ENCODE measurements at regions not wholly inside any gene's neighbourhood (a gene's known extent, or its start where the extent isn't known, plus 50 kb on each side); places are given as distances from the start of the nearest gene placed in this dataset.

DNA sequence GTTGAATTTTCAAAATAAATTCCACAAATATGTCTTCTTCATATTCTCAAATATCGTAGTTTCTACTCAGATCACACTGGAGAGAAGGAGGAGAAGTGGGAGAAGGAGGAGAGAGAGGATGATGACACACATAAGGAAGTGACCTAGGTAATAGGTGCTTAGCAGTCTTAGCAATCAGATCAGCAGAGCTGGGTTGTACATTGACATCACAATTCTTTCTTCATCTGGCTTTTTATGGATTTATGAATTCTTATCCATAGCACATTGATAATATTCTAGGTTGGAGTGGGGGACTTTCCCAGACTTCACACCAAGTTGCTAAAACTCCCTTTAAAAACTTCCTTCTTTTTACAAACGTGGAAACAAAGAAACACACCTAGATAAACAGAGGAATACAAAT lies 86.9 kb downstream of the FGF9 start:
- no peak for DNase-seq

DNA sequence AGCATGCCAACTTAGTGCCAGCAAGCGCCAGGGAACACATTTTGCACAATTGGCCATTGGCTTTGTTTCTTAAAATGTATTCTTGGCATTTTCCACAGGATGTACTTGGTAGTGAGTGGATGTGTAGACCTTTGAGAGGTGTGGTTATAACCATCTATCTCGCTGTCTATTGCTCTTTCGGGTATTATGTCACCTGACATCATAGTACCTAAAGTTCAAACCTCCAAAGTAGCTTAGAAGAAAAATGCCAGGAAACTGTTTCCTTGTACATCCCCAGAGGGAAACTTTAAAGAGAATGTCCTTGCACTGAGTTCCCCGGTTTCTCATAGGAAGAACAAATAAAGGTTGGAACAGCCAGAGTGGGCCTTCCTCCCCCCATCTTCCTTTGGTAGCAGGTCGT lies 87.6 kb downstream of the FGF9 start:
- no peak for DNase-seq

DNA sequence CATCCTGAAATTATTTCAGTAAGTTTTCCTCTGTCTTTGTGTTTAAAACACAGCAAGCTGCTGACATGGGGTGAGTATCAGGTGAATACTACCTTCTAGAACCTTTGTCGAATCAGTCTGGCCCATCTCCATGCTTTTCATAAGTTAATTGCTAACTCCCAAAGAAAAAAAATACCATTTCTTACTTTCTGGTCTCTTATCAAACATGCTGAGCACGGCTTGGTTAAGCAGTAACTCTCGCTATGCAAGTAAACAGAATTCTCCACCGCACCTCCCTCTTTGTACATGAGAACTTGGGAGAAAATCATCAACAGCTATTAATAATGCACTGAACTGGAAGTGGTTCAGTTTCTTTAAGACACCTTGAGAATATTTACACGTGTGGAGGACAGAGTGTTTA lies 88.6 kb downstream of the FGF9 start:
- DNase-seq = no peak

DNA sequence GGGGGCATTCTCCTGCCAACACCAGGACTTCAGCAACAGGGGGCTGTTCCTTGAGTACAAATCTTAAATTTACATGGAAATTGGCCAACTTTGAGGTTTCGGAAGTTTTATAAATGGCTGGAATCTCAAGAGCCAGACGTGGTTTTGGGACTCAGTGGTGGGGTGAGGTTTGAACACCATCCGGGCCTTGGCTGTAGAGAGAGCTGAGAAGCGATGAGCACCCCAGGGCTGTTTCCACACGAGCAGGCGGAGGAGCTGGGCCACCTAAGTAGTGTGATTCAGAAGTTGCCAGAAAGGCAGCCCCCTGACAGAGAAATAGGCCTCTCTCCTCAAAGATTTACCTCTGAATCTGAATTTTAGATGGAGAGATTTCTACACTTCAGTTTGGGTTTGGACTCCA lies 89.0 kb downstream of the FGF9 start:
- DNase-seq = no peak

DNA sequence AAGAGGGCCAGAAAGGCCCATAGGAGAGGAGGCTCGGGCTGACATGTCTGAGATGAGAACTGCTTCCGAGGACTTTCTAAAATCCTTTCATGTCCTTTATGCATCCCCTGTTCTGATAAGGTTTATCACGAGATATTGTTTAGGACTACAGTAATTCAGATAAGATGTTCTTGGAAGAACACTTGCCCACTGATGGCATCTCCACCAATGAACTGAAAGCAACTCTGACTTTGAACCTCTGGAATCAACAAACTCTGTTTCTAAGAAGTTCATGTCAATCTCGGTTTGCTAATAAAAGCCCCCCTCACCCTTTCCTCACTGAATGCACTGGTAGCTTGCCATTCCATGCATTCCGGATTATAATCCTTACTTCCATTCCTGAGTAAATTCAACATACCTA lies 90.9 kb downstream of the FGF9 start:
- no peak for DNase-seq

DNA sequence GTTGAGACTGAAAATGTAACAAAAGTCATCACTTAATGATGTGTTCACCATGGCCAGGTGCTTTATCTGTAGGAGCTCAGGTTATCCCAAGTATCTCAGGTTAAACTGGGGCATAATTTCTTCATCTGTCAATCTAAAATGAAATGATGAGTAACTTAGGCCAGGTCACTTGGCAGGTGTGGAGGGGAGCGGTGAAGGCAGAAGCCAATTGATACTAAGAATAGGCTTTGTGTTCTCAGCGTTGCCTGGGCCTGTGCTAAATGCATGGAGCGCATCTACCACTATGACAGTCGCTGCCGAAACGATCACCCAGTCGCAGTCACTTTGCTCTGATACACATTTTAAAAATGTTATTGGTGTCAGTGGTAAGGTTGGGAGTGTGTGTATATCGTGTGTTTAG lies 91.6 kb downstream of the FGF9 start:
- no peak for DNase-seq

DNA sequence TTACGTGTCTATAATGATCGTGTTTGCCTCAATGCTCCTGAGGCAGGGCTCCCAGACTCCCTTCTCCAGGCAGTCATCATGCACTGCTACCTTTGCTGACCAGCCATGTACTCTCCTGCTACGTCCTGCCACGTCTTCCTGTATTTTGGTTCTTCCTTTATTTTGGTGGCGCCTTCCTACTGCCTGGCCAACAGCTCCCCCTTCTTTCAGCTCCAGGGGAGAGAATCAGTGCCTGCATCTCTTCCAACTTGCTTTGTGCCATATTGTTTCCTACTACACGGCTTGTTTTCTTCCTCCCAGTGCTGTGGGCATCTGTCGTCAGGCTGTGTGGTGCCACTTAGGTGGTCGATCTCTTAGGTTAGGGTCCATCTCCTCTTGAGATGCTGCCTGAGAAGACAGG lies 96.2 kb downstream of the FGF9 start:
- DNase-seq = no peak

DNA sequence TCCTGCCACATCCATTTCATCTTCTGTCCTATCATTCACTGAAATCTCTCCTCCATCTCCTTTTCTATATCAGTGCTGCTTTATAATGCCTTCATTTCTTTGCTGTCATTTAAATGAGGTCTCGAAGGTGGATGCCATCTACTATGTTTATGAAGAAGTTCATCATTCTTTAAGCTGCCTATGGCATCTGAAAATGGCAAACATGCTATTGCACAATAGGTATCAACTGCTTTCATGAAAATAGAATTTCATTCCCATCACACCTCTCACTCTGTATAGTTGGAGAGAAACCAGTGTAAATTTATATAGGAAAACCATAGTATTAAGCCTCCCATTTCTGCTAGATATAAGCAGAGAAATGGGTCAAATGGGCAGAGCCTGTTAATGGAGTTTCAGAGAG lies 100.2 kb downstream of the FGF9 start:
- DNase-seq = no peak

DNA sequence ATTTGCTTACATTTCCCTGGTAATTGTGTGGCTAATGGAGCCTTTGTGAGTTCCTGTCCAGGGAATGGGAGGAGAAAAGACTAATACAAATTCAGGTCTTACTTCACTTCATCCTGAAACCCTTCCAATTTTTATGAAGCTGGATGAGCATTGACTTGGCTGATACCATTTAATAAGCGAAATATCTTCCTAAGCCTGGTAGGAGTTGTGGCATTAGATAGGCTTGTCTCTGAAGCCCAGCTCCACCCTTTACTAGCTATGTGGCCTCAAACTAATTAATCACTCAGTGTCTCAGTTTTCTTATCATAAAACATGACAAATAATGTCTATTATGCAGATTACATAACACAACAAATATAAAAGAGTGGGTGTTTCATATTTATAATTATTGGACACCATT lies 106.3 kb downstream of the FGF9 start:
- no peak for DNase-seq

DNA sequence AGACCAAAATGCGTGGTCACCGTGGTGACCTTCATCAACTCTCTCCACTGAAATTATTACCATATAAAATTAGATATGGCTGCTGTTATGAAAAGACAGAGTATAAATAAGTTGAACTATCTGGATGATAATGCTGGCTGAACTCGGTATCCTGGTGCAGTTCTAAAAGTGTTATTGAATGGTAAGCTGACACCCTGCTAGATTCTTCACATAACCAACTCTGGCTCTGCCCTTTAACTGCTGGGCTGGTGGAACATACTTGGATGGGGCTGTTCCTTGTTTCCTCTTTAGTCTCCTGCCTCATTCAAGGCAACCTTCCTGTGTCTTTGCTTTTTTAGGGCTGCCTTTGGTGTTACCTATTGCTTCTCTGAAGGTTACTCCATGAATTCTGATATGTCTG lies 106.9 kb downstream of the FGF9 start:
- no peak for DNase-seq

DNA sequence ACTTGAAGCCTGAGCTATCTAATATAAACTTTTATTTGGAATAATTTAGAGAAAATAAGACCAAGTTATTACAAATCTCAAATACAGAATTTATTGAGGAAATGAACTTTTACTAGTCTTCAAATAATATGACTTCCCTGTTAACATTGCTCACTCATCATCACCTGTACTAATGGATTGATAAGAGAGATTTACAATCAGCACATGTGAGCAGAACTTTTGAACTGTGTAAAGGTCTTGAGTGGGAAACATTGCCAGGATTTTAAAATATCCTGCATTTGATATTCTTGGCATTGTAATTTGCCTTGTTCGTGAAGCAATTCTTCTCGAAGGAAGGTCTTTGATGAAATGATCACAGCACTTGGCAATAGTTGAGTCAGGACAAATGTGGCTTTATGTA lies 111.9 kb downstream of the FGF9 start:
- DNase-seq = no peak

DNA sequence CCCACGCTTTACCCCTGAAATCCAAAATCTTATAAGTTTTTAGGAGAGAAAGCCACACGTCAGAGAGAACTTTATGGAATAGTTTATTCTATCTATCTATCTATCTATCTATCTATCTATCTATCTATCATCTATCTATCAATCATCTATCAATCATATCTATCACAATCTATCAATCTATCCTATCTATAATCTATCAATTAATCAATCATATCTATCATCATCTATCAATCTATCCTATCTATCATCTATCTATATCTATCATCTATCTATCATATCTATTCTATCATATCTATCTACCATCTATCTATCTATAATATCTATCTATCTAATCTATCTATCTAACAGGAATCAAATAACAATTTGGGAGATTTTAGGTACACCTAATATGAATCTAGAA lies 115.1 kb downstream of the FGF9 start:
- no peak for DNase-seq

DNA sequence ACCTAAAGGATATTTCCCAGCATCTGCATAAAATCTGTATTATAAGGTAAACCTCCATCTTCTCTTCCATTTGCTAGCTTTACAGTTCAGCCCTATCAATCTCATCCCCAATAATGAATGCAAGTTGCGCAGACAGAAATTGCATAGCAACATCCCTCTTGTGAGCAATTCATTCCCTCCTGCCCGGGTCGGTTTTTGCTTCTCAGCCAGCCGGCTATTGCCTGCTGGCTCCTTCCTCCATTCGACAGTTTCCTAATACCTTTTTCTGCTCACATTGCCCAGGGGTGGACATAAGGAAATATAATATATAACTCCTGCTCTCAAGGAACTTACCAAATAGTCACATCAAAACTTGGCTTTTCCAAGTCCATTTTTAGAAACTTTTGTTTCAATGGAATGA lies 125.2 kb downstream of the FGF9 start:
- DNase-seq = peak; percentile 57

DNA sequence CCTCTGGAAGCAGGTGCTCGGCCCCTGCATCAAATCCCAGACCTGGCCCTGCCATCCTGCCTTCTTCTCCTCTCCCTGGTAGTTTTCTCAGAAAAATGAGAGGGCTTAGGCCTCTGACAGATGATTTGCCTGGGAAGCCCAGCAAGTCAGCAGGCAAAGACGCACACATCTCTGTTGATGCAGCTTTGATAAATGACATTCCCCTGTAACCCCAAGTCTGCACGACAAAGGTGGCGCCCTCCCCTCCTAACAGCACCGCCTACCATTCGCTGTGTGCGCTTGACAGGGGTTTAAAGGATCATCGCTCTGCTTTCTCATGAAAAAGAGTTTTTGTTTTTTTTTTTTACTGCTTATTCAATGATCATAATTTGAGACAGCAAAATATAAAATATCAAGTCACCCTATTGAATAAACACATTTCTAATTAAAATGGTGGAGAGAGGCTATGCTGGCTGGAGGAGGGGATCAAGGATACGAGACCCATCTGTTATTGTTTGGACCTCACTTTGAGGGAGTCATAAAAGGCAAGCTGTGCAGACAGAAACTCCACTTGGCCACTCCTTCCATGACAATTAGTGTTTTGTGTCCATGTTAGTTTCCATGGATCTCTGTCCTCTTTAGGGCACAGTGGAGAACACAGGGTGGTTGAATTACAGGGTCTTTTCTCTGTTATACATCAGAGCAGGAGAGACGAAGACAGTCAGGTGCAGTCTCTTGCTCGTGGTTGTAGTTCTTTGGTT lies 126.1 kb downstream of the FGF9 start:
- no peak for DNase-seq

DNA sequence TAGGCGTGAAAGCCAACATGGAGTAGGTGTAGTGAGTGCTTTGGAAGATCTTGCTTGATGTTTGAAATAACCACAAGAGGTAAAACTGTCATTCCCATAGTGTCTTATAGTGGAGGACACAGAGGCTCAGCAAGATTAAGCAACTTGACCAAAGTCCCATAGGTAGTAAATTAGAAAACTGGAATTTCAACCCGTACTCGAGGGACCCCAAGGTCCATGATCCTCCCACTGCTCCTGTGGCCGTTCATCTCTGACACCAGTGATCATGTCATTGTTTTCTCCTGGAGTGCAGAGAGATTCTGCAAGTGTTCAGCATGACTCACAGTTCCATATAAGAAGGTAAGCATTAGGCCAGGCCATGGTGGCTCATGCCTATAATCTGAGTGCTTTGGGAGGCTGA lies 126.9 kb downstream of the FGF9 start:
- no peak for DNase-seq

DNA sequence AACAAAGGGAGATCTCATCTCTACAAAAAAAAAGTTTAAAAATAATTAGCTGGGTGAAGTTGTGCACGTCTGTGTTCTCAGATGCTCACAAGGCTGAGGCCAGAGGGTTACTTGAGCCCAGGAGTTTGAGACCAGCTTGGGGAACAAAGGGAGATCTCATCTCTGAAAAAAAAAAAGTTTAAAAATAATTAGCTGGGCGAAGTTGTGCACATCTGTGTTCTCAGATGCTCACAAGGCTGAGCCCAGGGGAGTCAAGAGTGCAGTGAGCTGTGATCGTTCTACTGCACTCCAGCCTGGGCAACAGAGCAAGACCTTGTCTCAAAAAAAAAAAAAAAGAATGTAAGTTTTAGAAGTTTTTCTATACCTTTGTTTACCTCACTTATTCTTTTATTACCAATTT lies 127.3 kb downstream of the FGF9 start:
- no peak for DNase-seq

DNA sequence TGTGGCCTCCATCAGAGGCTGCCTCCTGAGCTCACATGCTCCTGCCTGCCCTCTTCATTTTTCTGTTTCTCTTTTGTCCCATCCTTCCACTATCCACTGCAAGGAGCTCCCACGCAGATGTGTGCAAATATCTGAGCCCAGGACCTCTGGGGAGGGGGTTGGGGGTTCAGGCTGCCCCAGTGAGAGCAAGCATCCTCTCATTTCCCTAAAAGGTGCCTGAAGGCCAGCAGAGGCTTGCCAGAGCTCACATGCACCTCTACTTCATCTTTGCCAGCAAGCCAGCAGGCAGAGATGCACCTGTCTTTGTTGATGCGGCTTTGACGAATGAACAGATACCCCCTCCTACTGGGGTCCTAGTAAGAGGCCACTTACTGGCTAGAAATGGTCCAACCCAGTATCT lies 128.8 kb downstream of the FGF9 start:
- DNase-seq = no peak

DNA sequence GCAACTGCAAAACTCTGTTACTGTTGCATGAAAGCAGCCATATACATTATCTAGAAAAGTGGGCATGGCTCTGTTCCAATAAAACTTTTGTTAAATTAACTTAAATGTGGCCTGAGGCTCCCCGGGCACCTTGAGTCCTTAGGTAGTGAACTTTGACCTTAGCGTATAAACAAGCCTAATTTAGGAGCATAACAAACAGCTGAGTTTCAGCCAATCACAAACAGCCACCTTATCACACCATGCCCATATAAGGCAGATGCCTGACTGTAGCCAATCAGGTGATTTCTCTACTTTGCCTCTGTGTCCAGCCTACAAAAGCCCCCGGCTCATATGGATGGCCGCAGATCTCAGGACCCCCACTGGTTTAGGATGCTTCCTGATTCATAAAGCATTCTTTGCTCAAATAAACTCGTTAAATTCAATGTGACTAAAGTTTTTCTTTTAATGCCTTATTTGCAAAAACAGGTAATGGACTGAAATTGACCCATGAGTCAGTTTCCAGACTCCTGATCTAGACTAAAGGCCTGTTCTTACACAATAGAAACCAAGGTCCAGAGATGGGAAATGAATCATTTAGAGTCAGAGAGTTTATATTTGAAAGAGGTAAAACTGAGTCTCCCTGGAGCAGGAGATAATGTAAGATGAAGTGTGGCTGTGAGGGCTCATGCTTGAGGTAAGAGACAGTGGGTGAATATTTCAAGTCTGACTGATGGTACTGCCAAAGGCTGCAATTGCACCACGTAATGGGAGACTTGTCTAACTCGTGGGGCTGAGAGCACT lies 130.2 kb downstream of the FGF9 start:
- DNase-seq = no peak

DNA sequence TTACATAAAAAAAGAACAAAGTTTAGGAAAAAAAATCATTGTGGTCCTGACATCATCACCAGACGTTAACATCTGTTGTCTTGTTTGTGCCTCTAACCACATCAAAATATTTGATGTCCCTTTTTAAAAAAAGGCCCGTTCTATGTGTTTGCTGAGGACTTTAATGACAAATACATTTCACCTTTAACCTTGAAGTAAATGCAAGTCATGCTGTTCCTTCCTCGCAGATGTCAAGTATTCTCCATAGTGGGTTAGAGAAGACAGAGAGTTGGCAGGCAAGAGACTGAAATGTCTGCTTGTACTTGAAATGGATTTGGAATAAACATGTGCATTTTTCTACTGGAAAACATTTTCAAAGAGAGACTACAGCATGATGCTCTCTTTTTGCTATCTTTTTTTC lies 134.9 kb downstream of the FGF9 start:
- no peak for DNase-seq

DNA sequence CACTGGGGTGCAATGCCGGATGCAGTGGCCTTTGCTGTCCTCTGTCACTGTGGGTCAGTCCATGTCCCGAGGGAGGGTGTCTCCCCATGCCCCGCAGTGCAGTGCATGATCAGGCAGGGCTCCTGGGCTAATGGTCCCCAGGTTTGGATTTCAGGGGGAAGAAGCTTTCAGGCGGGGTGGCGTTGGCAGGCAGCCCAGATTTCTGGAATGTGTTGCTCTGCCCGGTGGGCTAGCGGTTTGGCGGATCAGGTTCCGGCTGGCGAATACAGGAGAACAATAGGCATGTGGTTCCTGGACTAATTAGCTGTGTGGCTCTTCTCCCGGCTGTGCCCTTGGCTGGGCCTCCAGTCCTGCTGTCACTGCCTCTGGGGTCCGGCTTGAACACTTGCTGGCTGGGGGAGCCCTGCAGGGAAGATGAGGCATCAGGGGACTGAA lies 141.3 kb downstream of the FGF9 start:
- no peak for DNase-seq

DNA sequence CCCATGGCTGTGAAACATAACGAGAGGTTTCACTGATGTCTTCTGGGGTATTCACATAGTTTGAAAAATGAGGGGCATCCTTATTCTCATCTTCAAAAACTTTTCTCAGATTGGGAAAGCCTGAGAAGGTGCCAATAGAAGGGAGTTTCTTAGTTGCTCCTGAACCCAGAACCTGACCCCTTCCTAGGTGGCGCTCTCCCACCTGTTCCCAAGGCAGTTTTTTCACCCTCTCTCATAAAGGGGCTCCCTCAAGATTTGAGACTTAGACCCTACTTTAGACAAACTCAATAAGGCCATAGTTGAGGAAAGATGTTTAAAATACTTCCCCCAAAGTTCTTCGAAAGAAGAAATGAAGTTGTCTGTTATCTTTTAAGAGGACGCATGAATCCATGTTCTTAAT lies 142.2 kb downstream of the FGF9 start:
- DNase-seq = no peak

DNA sequence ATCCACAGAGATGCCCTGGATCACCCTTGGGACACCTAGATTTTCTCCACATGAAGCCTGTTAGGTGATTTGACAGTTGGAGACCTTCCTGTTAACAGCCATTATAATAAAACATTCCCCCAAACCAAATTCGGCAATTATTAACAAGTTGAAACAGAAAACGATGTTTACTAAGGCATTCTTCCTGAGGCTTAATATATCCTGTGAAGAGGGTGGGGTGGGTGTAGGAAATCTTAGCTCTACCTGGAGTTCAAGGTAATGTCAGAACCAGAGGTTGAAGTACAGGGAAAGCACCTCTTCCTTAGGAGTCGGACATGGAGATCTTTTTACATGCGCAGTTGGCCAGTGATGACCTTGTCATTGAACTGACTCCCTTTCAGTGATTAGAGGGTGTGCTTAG lies 143.0 kb downstream of the FGF9 start:
- DNase-seq = no peak

DNA sequence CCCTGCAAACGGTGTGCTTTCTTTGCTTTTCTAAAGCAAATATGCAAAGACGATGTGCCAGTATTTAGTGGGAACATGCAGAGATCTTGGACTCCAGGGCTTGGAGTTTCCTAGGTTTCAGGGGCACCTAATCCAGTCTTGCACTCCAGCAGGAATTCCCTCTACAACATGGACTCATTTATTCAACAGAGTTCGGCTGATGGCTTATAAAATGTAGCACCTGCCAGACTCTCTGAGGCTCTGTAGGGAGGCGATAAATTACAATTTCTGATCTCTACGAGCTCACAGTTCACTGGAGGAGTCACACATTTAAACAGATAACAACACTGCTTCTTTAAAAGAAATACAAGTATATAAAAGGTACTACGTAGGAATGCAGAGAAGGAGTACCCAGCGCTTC lies 143.7 kb downstream of the FGF9 start:
- no peak for DNase-seq

DNA sequence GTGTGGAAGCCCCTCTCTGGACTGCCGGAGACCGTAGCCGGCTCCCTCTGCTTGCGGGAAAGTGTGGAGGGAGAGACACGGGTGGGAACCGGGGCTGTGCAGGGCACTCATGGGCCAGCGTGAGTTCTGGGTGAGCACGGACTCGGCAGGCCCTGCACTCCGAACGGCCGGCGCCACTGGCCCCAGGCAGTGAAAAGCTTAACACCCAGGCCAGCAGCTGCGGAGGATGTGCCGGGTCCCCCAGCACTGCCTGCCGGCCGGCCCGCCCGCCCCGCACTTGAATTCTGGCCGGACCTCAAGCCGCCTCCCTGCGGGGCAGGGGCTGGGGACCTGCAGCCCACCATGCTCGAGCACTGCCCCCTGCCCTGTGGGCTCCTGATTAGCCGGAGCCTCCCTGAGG lies 147.0 kb downstream of the FGF9 start:
- DNase-seq = no peak

DNA sequence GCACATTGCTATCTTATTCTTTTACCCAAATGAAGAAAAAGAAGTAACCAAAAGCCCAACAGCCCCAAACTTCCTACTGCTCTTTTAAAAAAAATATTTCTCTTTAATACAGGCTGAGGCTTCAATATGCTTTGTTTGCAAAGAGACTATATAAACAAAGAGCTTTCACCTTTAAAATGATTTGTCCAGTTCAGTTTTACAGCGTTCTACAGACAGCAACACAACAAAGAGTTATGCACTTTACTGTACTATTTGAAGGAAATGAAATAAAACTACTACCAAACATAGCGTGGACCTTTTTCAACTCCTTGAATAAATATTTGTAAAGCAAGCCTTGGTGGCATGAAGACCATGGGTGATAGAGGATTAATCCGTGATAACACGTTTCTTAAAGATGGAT lies 151.2 kb downstream of the FGF9 start:
- DNase-seq = no peak

Data from left hindlimb (tissue), 1 donor.